Esophagus muscularis mucosa (tissue), 4 donors: ENCODE measurements at regions not wholly inside any gene's neighbourhood (a gene's known extent, or its start where the extent isn't known, plus 50 kb on each side); places are given as distances from the start of the nearest gene placed in this dataset.

Experiments
- DNase-seq: peaks from one replicate; pipeline ENCODE4 v3.0.0-alpha.2; 2017; ENCODE audit errors: extremely low spot score
- H3K27ac ChIP-seq, 4 donors: fragments of 200-600 bp; sonication (generic); replicated peaks in 1 of 4; 1 replicate in 3 of 4; 2 replicates in 1 of 4; pipeline ENCODE4 v1.5.1; 2016 to 2019; ENCODE audit warnings: mild to moderate bottlenecking in 1 of 4
- H3K27me3 ChIP-seq, 4 donors: fragments of 200-600 bp; sonication (generic); one replicate each; pipeline versions ENCODE4 v1.5.1 to v1.6.0; 2016 to 2019
- H3K36me3 ChIP-seq, 4 donors: fragments of 200-600 bp; sonication (generic); one replicate each; pipeline ENCODE4 v1.5.1; 2016 to 2019
- H3K4me1 ChIP-seq, 4 donors: fragments of 200-600 bp; sonication (generic); one replicate each; pipeline ENCODE4 v1.5.1; 2016 to 2019
- H3K4me3 ChIP-seq, 4 donors: fragments of 200-600 bp; sonication (generic); 1 replicate in 2 of 4; 2 replicates in 2 of 4; pipeline ENCODE4 v1.5.1; 2016 to 2019; ENCODE audit warnings: mild to moderate bottlenecking in 4 of 4, moderate library complexity in 1 of 4
- H3K9me3 ChIP-seq, 4 donors: fragments of 200-600 bp; sonication (generic); 1 replicate in 3 of 4; 2 replicates in 1 of 4; pipeline ENCODE4 v1.5.1; 2016 to 2019
- CTCF ChIP-seq, 3 experiments: fragments of 200-600 bp in 2 of 3; fragments of 450-650 bp in 1 of 3; sonication (generic) in 2 of 3; IDR thresholded peaks; one replicate each; pipeline ENCODE4 v1.5.1; 2017 to 2019; ENCODE audit warnings: antibody characterized with exemption in 3 of 3, mild to moderate bottlenecking in 2 of 3, moderate library complexity in 1 of 3
- EP300 ChIP-seq: sonication (generic); formaldehyde crosslinking; IDR thresholded peaks from one replicate; pipeline ENCODE4 v1.6.1; 2017; ENCODE audit warnings: antibody characterized with exemption
- POLR2A ChIP-seq: fragments of 450-650 bp; IDR thresholded peaks from one replicate; pipeline ENCODE4 v1.6.1; 2017; ENCODE audit warnings: antibody characterized with exemption, moderate library complexity, mild to moderate bottlenecking, low read depth
- POLR2AphosphoS5 ChIP-seq, 2 donors: sonication (generic); formaldehyde crosslinking; IDR thresholded peaks; one replicate each; pipeline ENCODE4 v1.6.1; 2017; ENCODE audit warnings: antibody characterized with exemption in 2 of 2
- WGBS: methylation state at CpG from one replicate; pipeline ENCODE4 v1.1.5; 2018; 5-methylcytosine and 5-hydroxymethylcytosine counted together
- intact Hi-C: fragments of 100-400 bp; cut with DNase I; formaldehyde crosslinking; loops from one replicate; pipeline ENCODE4 v1.15.1; 2023

GRCh38 chr14:83316356-83316755 lies 1782.7 kb upstream of the SEL1L start:
- H3K36me3 ChIP-seq = no peaks in the 10 kb centered on the region
- 91% methylated on average over 1 of the region's 1 CpG for WGBS
- no peaks in the 10 kb centered on the region for H3K4me1 ChIP-seq
- TF ChIP-seq EP300 (no peak), POLR2AphosphoS5 (IDR thresholded peaks at IDR 0.05) (no peak), CTCF (IDR thresholded peaks at IDR 0.05) (no peak), POLR2A (no peak)
- H3K27ac ChIP-seq = no peak overlapping the region
- H3K9me3 ChIP-seq = no peaks in the 10 kb centered on the region
- intact Hi-C loops = no loop called here
- H3K4me3 ChIP-seq = no peak overlapping the region
- no peaks in the 10 kb centered on the region for H3K27me3 ChIP-seq
- no peak for DNase-seq

DNA sequence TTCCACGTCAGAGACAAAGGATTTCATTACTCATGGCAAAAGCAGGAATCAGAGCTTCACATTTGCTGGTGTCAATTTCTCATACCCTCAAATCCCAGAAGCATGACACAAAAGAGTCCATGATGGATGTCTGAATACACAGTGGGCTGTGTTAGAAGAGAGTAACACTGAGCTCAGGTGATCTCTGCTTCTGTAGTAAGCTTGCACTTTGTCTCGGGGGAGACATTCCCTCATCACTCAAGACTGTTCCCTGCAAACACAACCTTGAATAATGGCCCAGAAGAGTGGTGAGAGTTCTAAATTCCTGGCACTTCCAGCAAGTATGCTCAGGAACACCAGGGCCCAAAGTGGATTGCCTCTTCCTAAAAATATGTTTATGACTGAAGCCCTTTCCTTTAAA lies 1787.2 kb upstream of the SEL1L start:
- Histone ChIP-seq H3K27ac (no peak overlapping the region), H3K27me3 (no peaks in the 10 kb centered on the region), H3K36me3 (no peaks in the 10 kb centered on the region), H3K4me1 (no peaks in the 10 kb centered on the region), H3K9me3 (no peaks in the 10 kb centered on the region), H3K4me3 (no peak overlapping the region)
- intact Hi-C loops = no loop called here
- WGBS = 82% methylated on average over 2 of the region's 2 CpGs
- no peak for TF ChIP-seq POLR2AphosphoS5 (IDR thresholded peaks at IDR 0.05)
- TF ChIP-seq CTCF (IDR thresholded peaks at IDR 0.05) = no peak
- TF ChIP-seq EP300 = no peak
- TF ChIP-seq POLR2A = no peak
- DNase-seq = no peak

DNA sequence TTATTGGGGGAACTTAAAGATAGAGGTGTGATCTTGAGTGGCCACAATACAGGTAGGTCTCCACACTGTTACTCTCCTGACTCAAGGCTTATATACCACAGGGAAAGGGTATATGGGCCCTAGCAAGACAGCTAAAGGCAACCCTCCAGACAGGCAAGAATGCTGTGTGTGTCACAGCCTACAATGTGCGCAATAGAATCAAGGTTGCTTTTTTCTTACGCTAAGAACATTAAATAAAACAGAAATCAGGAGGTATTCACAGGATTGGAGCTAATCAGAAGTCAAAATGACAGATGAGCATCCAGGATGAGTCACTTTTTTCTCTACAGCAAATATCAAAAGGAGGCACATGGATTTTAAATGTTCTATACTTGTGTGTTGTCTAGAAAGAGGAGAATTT lies 1797.9 kb upstream of the SEL1L start:
- H3K4me3 ChIP-seq = no peak overlapping the region
- no peaks in the 10 kb centered on the region for H3K4me1 ChIP-seq
- TF ChIP-seq CTCF (IDR thresholded peaks at IDR 0.05) (no peak), EP300 (no peak), POLR2A (no peak), POLR2AphosphoS5 (IDR thresholded peaks at IDR 0.05) (no peak)
- DNase-seq = no peak
- 94% methylated on average over 2 of the region's 2 CpGs for WGBS
- H3K27me3 ChIP-seq = no peaks in the 10 kb centered on the region
- H3K27ac ChIP-seq = no peak overlapping the region
- H3K36me3 ChIP-seq = no peaks in the 10 kb centered on the region
- no peaks in the 10 kb centered on the region for H3K9me3 ChIP-seq
- intact Hi-C loops = no loop called here

DNA sequence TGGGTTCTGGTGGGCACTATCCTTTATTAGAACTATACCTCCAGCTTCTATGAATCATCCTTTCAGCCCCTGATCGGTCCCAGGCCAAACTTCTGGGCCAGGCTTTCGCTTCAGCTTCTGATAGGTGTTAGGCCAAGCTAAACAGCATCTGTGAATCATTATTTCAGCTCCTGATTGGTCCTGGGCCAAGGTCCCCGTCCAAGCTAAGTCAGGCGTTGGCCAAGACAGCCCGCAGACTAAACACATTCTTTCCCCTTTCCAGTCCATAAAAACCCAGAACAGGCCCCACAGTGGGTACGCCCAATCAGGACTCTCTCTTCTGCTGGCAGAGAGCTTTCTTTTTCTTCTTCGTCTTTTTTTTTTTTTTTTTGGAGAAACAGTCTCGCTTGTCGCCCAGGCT lies 1808.9 kb upstream of the SEL1L start:
- Histone ChIP-seq H3K4me3 (no peak overlapping the region), H3K9me3 (peaks cover 0 to 3% (median 0%) of the 10 kb centered on the region in 4 donors), H3K27ac (no peak overlapping the region), H3K4me1 (no peaks in the 10 kb centered on the region), H3K36me3 (no peaks in the 10 kb centered on the region), H3K27me3 (no peaks in the 10 kb centered on the region)
- intact Hi-C loops = no loop called here
- DNase-seq = no peak
- WGBS = 61% methylated on average over 9 of the region's 9 CpGs
- no peak for TF ChIP-seq CTCF (IDR thresholded peaks at IDR 0.05)
- no peak for TF ChIP-seq EP300
- no peak for TF ChIP-seq POLR2AphosphoS5 (IDR thresholded peaks at IDR 0.05)
- TF ChIP-seq POLR2A = no peak

DNA sequence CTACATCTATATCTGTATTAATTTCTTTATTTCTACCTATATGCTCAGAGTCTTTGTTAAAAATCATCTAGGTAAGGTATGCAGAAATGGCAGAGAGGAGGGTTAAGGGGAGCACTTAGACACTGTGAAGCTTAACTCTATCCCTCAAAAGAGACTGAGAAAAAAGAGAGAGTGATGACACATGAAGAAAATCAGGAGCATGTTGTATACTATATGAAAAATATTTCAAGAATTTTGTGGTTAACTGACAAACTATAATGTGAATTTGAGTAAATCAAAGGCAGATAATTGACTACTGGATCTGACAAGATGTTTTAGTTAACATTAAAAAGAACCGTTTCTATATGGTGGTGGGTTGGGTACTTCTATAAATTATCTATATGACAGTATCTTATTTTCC lies 1814.2 kb upstream of the SEL1L start:
- Histone ChIP-seq H3K27ac (no peak overlapping the region), H3K27me3 (no peaks in the 10 kb centered on the region), H3K4me3 (no peak overlapping the region), H3K36me3 (no peaks in the 10 kb centered on the region), H3K4me1 (no peaks in the 10 kb centered on the region), H3K9me3 (no peaks in the 10 kb centered on the region)
- no peak for DNase-seq
- TF ChIP-seq EP300 (no peak), CTCF (IDR thresholded peaks at IDR 0.05) (no peak), POLR2AphosphoS5 (IDR thresholded peaks at IDR 0.05) (no peak), POLR2A (no peak)
- intact Hi-C loops = no loop called here
- 62% methylated on average over 1 of the region's 1 CpG for WGBS
